H1 (cell line): ENCODE measurements at regions not wholly inside any gene's neighbourhood (a gene's known extent, or its start where the extent isn't known, plus 50 kb on each side); places are given as distances from the start of the nearest gene placed in this dataset.

ENCODE experiments used
- CTCF ChIA-PET: fragments of 300-600 bp; sonication (Branson Sonifier 250); formaldehyde crosslinking; loops from one replicate; lab custom pipeline; 2021; ENCODE audit not compliant: partially characterized antibody; lab: Charles Lee
- POLR2A ChIA-PET: fragments of 300-600 bp; sonication (Branson Sonifier 250); formaldehyde crosslinking; loops from one replicate; lab custom pipeline; 2021; ENCODE audit warnings: inconsistent platforms; ENCODE audit not compliant: partially characterized antibody; lab: Charles Lee
- DNase-seq, 2 experiments: peaks; one replicate each; pipeline versions ENCODE4 v3.0.0 to v3.0.0-alpha.2; 2010 to 2022; ENCODE audit warnings: low spot score in 2 of 2, low read depth in 1 of 2, mixed read lengths in 1 of 2
- FAIRE-seq: peaks from 2 replicates; lab custom pipeline; 2011; peaks lifted over from hg19 to GRCh38; lab: Jason Lieb, UNC
- H2AFZ ChIP-seq: 2 replicates; pipeline ENCODE4 v1.8.1; 2012; ENCODE audit warnings: low read length, inconsistent platforms
- H2AK5ac ChIP-seq: 2 replicates; pipeline ENCODE4 v1.6.1; 2013; ENCODE audit warnings: low read depth, low read length
- H2BK120ac ChIP-seq: replicated peaks from 2 replicates; pipeline ENCODE3; 2013; ENCODE audit warnings: low read depth, low read length, inconsistent platforms
- H2BK12ac ChIP-seq: 2 replicates; pipeline ENCODE4 v1.6.1; 2013; ENCODE audit warnings: low read depth, low read length
- H2BK15ac ChIP-seq: 2 replicates; pipeline ENCODE4 v1.6.1; 2013; ENCODE audit warnings: low read length
- H2BK20ac ChIP-seq: 2 replicates; pipeline ENCODE4 v1.6.1; 2013; ENCODE audit warnings: low read length
- H2BK5ac ChIP-seq: 2 replicates; pipeline ENCODE4 v1.6.1; 2013; ENCODE audit warnings: low read depth, low read length
- H3K14ac ChIP-seq: 2 replicates; pipeline ENCODE4 v1.6.1; 2013; ENCODE audit warnings: inconsistent platforms; ENCODE audit not compliant: insufficient read length
- H3K18ac ChIP-seq: 2 replicates; pipeline ENCODE4 v1.6.1; 2013; ENCODE audit warnings: low read length; ENCODE audit errors: extremely low read depth
- H3K23ac ChIP-seq: 2 replicates; pipeline ENCODE4 v1.6.1; 2013; ENCODE audit warnings: inconsistent platforms; ENCODE audit not compliant: insufficient read length
- H3K23me2 ChIP-seq: 2 replicates; pipeline ENCODE4 v1.6.1; 2013; ENCODE audit warnings: low read depth, low read length
- H3K27ac ChIP-seq: 2 replicates; pipeline ENCODE4 v1.6.1; 2011; ENCODE audit warnings: low read depth, low read length, inconsistent platforms
- H3K27me3 ChIP-seq, 4 experiments: replicated peaks in 1 of 4; 1 replicate in 1 of 4; 2 replicates in 3 of 4; pipeline versions ENCODE4 v1.6.1 to v1.8.1; 2011 to 2013; ENCODE audit warnings: low read length in 3 of 4, mild to moderate bottlenecking in 3 of 4, inconsistent platforms in 2 of 4, mixed read lengths in 2 of 4, moderate library complexity in 1 of 4; ENCODE audit not compliant: control insufficient read depth in 3 of 4, insufficient read depth in 3 of 4; ENCODE audit errors: extremely low read depth in 1 of 4
- H3K36me3 ChIP-seq, 4 experiments: 2 replicates each; pipeline versions ENCODE4 v1.6.1 to v1.8.1; 2011 to 2013; ENCODE audit warnings: mild to moderate bottlenecking in 4 of 4, low read length in 3 of 4, moderate library complexity in 2 of 4, control low read depth in 1 of 4, inconsistent platforms in 1 of 4; ENCODE audit not compliant: insufficient read depth in 4 of 4, control insufficient read depth in 2 of 4
- H3K4ac ChIP-seq: replicated peaks from 2 replicates; pipeline ENCODE3; 2013; ENCODE audit warnings: low read length, low read depth, mixed read lengths, inconsistent platforms; ENCODE audit not compliant: insufficient read length
- H3K4me1 ChIP-seq, 4 experiments: replicated peaks in 1 of 4; 1 replicate in 1 of 4; 2 replicates in 3 of 4; pipeline versions ENCODE4 v1.6.1 to v1.8.1; 2011 to 2013; ENCODE audit warnings: low read length in 3 of 4, inconsistent platforms in 2 of 4, mixed read lengths in 1 of 4; ENCODE audit not compliant: insufficient read depth in 4 of 4, control insufficient read depth in 3 of 4
- H3K4me2 ChIP-seq, 2 experiments: 2 replicates each; pipeline versions ENCODE4 v1.6.1 to v1.8.1; 2011 to 2013; ENCODE audit warnings: low read depth in 2 of 2, low read length in 2 of 2, control low read depth in 1 of 2, inconsistent platforms in 1 of 2, mild to moderate bottlenecking in 1 of 2; ENCODE audit not compliant: insufficient read depth in 1 of 2
- H3K4me3 ChIP-seq, 4 experiments: fragments of 200-600, 300-600 bp in 1 of 4; sonication (generic), shearing (Covaris generic), sonication (Bioruptor Twin) in 1 of 4; 2 replicates each; pipeline versions ENCODE4 v1.5.1 to v1.8.1; 2011 to 2016; ENCODE audit warnings: low read length in 4 of 4, low read depth in 3 of 4, control low read depth in 2 of 4, inconsistent platforms in 2 of 4, mild to moderate bottlenecking in 2 of 4, mixed read lengths in 1 of 4, moderate library complexity in 1 of 4; ENCODE audit not compliant: insufficient read depth in 2 of 4; ENCODE audit errors: extremely low read depth in 1 of 4
- H3K56ac ChIP-seq: replicated peaks from 2 replicates; pipeline ENCODE3; 2013; ENCODE audit warnings: low read depth, mild to moderate bottlenecking, mixed read lengths, low read length, inconsistent platforms; ENCODE audit not compliant: insufficient read length
- H3K79me1 ChIP-seq: 2 replicates; pipeline ENCODE4 v1.6.1; 2013; ENCODE audit warnings: low read depth, low read length, control low read depth
- H3K79me2 ChIP-seq, 2 experiments: 2 replicates each; pipeline versions ENCODE4 v1.6.1 to v1.8.1; 2012 to 2013; ENCODE audit warnings: low read length in 2 of 2, mild to moderate bottlenecking in 2 of 2, inconsistent platforms in 1 of 2; ENCODE audit not compliant: insufficient read depth in 2 of 2, control insufficient read depth in 1 of 2
- H3K9ac ChIP-seq, 4 experiments: replicated peaks in 1 of 4; 1 replicate in 1 of 4; 2 replicates in 3 of 4; pipeline versions ENCODE4 v1.6.1 to v1.8.1; 2011 to 2013; ENCODE audit warnings: low read depth in 3 of 4, low read length in 3 of 4, control low read depth in 2 of 4, mild to moderate bottlenecking in 2 of 4, moderate library complexity in 2 of 4, inconsistent platforms in 1 of 4; ENCODE audit errors: extremely low read depth in 1 of 4
- H3K9me3 ChIP-seq, 2 experiments: 2 replicates each; pipeline versions ENCODE4 v1.6.1 to v1.8.1; 2012 to 2013; ENCODE audit warnings: mild to moderate bottlenecking in 2 of 2, moderate library complexity in 2 of 2, control low read depth in 1 of 2, inconsistent platforms in 1 of 2, low read depth in 1 of 2, low read length in 1 of 2, mixed read lengths in 1 of 2; ENCODE audit not compliant: insufficient read depth in 2 of 2
- H4K20me1 ChIP-seq, 2 experiments: replicated peaks in 1 of 2; 2 replicates each; pipeline versions ENCODE3 to v1.8.1; 2011 to 2013; ENCODE audit warnings: inconsistent platforms in 2 of 2, low read length in 2 of 2, mild to moderate bottlenecking in 1 of 2; ENCODE audit not compliant: insufficient read depth in 2 of 2, control insufficient read depth in 1 of 2
- H4K5ac ChIP-seq: 2 replicates; pipeline ENCODE4 v1.6.1; 2013; ENCODE audit warnings: low read length, low read depth, mixed read lengths, inconsistent platforms; ENCODE audit not compliant: insufficient read length
- H4K8ac ChIP-seq: 2 replicates; pipeline ENCODE4 v1.8.0; 2013; ENCODE audit warnings: mild to moderate bottlenecking, moderate library complexity, low read length, inconsistent platforms; ENCODE audit not compliant: insufficient read depth; ENCODE audit errors: extremely low read depth
- H4K91ac ChIP-seq: replicated peaks from 2 replicates; pipeline ENCODE3; 2013; ENCODE audit warnings: low read length, mixed read lengths, inconsistent platforms; ENCODE audit not compliant: insufficient read length
- BCL11A ChIP-seq, 2 experiments: IDR thresholded peaks; one replicate each; pipeline ENCODE4 v1.6.1; 2011; ENCODE audit warnings: low read depth in 2 of 2, low read length in 2 of 2, mild to moderate bottlenecking in 2 of 2
- CHD2 ChIP-seq: IDR thresholded peaks from 2 replicates; pipeline ENCODE4 v1.6.1; 2012; ENCODE audit warnings: low read length, improper control_type of control experiment
- CREB1 ChIP-seq: IDR thresholded peaks from 2 replicates; pipeline ENCODE4 v1.6.1; 2012; ENCODE audit warnings: inconsistent platforms
- NANOG ChIP-seq: IDR thresholded peaks from 2 replicates; pipeline ENCODE4 v1.6.1; 2011; ENCODE audit warnings: low read length, low read depth, mild to moderate bottlenecking, inconsistent platforms; ENCODE audit not compliant: insufficient read depth, poor library complexity, severe bottlenecking
- POLR2A ChIP-seq, 2 experiments: IDR thresholded peaks; 1 replicate in 1 of 2; 2 replicates in 1 of 2; pipeline ENCODE4 v1.6.1; 2011; ENCODE audit warnings: low read depth in 2 of 2, low read length in 2 of 2, mild to moderate bottlenecking in 2 of 2; ENCODE audit errors: control extremely low read depth in 1 of 2
- SIN3A ChIP-seq, 2 experiments: IDR thresholded peaks in 1 of 2; conservative IDR thresholded peaks in 1 of 2; 2 replicates each; pipeline ENCODE4 v1.6.1; 2011 to 2012; ENCODE audit warnings: low read length in 2 of 2, improper control_type of control experiment in 1 of 2, low read depth in 1 of 2, mild to moderate bottlenecking in 1 of 2
- SP2 ChIP-seq: IDR thresholded peaks from 2 replicates; pipeline ENCODE4 v1.6.1; 2012; ENCODE audit warnings: mild to moderate bottlenecking, low read length, inconsistent platforms
- TAF1 ChIP-seq: IDR thresholded peaks from 2 replicates; pipeline ENCODE4 v1.6.1; 2011; ENCODE audit warnings: mild to moderate bottlenecking, low read depth, low read length
- WGBS, 2 experiments: shearing (Covaris generic) in 1 of 2; methylation state at CpG; one replicate each; pipeline versions ENCODE4 v1.1.6 to v1.1.7; 2013 to 2015; ENCODE audit warnings: low lambda C conversion rate in 2 of 2, mixed read lengths in 2 of 2, inconsistent platforms in 1 of 2, low coverage in 1 of 2, missing lambda C conversion rate in 1 of 2; ENCODE audit not compliant: insufficient replicate concordance in 2 of 2, insufficient coverage in 1 of 2, insufficient read length in 1 of 2; ENCODE audit errors: extremely low coverage in 1 of 2, missing lambda C conversion rate in 1 of 2; 5-methylcytosine and 5-hydroxymethylcytosine counted together
- TF ChIP-seq, protein P1 (sequence below): IDR thresholded peaks from 2 replicates; pipeline ENCODE4 v1.6.1; 2012; ENCODE audit warnings: inconsistent platforms

DNA sequence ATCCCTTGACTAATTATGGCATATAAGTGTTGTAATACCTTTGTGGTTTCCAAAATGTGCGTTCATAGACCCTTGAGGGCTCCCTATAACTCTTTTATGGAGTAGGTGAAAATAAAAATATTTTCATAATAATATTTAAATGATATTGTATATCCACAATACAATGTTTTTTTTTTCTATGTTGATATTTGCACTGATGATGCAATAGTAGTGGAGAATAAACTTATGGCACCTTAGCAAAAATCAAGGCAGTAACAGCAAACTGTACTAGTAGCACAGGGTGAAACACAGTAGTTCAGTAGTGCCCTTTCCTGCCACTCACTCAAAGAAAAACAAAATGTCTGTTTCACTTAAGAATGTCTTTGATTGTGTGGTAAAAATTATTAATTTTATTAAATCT, 465.3 kb downstream of the C4orf33 start:
- ChIA-PET CTCF (no interaction called here), POLR2A (no interaction called here)
- no peak overlapping the region for H3K23ac ChIP-seq
- H4K91ac ChIP-seq, result no peak overlapping the region
- H3K9ac ChIP-seq, result no peak overlapping the region
- no peak overlapping the region for H4K5ac ChIP-seq
- no peaks in the 10 kb centered on the region for H3K36me3 ChIP-seq
- H3K79me2 ChIP-seq, result no peaks in the 10 kb centered on the region
- H2AK5ac ChIP-seq, result no peak overlapping the region
- H2BK5ac ChIP-seq, result no peak overlapping the region
- H2BK12ac ChIP-seq, result no peak overlapping the region
- no peaks in the 10 kb centered on the region for H4K20me1 ChIP-seq
- FAIRE-seq, result no peak
- no peaks in the 10 kb centered on the region for H3K27me3 ChIP-seq
- no peak overlapping the region for H3K4ac ChIP-seq
- H3K18ac ChIP-seq, result no peak overlapping the region
- WGBS, 2 experiments, result 0% methylated on average over 1 of the region's 1 CpG; no CpG with 5 or more reads in 1 of the 2 experiments
- no peak overlapping the region for H3K56ac ChIP-seq
- H3K79me1 ChIP-seq, result no peaks in the 10 kb centered on the region
- H2BK15ac ChIP-seq, result no peak overlapping the region
- H3K14ac ChIP-seq, result no peak overlapping the region
- DNase-seq, result no peak
- no peak overlapping the region for H3K27ac ChIP-seq
- no peaks in the 10 kb centered on the region for H3K4me1 ChIP-seq
- H2BK20ac ChIP-seq, result no peak overlapping the region
- no peak overlapping the region for H3K4me2 ChIP-seq
- no peak overlapping the region for H4K8ac ChIP-seq
- H2BK120ac ChIP-seq, result no peak overlapping the region
- no peak overlapping the region for H3K4me3 ChIP-seq
- no peak overlapping the region for H2AFZ ChIP-seq
- no peaks in the 10 kb centered on the region for H3K9me3 ChIP-seq
- H3K23me2 ChIP-seq, result no peaks in the 10 kb centered on the region
- TF ChIP-seq BCL11A (IDR thresholded peaks at IDR 0.05; ENCODE audit: low read depth in 2 of 2, low read length in 2 of 2) (no peak), SP2 (no peak), NANOG (no peak), CHD2 (no peak), POLR2A (IDR thresholded peaks at IDR 0.05; ENCODE audit: control extremely low read depth in 1 of 2, low read depth in 2 of 2, low read length in 2 of 2) (no peak), SIN3A (conservative IDR thresholded peaks at IDR 0.05 in 1 of 2, IDR thresholded peaks at IDR 0.05 in 1 of 2; ENCODE audit: low read depth in 1 of 2, low read length in 2 of 2) (no peak), TAF1 (no peak), CREB1 (no peak)
- TF ChIP-seq, protein P1, sequence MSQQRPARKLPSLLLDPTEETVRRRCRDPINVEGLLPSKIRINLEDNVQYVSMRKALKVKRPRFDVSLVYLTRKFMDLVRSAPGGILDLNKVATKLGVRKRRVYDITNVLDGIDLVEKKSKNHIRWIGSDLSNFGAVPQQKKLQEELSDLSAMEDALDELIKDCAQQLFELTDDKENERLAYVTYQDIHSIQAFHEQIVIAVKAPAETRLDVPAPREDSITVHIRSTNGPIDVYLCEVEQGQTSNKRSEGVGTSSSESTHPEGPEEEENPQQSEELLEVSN, result no peak
